SU-DHL-6 (cell line): ENCODE measurements at regions not wholly inside any gene's neighbourhood (a gene's known extent, or its start where the extent isn't known, plus 50 kb on each side); places are given as distances from the start of the nearest gene placed in this dataset.

Experiments used
- EZH2phosphoT487 ChIP-seq: fragments of 200-600 bp; sonication (generic), shearing (Covaris generic); conservative IDR thresholded peaks from 2 replicates; pipeline ENCODE4 v1.6.1; 2018; ENCODE audit warnings: mild to moderate bottlenecking, antibody characterized with exemption, low read length, moderate library complexity, mixed read lengths
- TF ChIP-seq, protein P1 (sequence below): fragments of 200-600 bp; sonication (generic); IDR thresholded peaks from one replicate; pipeline ENCODE4 v1.5.1; 2017; ENCODE audit warnings: antibody characterized with exemption, mild to moderate bottlenecking, low read length, moderate library complexity; ENCODE audit not compliant: insufficient read depth, poor library complexity, severe bottlenecking

DNA sequence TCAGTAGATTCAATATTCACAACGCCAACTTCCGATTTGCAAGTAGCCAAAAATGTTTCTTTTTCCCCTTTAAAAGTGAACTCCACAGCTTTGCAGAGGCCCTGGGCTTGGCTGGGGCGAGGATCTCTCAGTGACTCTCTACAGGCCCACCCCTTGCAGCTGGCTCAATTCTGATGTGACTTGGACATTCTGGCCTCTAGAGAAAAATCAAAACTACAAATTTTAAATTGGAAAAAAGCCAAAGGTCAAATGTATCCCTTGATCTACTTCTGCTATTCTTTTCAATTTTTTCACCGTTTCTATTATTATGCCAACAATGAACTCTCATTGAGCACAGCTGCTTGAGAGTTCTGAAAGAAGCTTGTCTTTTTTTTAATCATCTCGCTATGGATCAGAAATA lies 245.9 kb upstream of the HS3ST5 start:
- TF ChIP-seq, protein P1, sequence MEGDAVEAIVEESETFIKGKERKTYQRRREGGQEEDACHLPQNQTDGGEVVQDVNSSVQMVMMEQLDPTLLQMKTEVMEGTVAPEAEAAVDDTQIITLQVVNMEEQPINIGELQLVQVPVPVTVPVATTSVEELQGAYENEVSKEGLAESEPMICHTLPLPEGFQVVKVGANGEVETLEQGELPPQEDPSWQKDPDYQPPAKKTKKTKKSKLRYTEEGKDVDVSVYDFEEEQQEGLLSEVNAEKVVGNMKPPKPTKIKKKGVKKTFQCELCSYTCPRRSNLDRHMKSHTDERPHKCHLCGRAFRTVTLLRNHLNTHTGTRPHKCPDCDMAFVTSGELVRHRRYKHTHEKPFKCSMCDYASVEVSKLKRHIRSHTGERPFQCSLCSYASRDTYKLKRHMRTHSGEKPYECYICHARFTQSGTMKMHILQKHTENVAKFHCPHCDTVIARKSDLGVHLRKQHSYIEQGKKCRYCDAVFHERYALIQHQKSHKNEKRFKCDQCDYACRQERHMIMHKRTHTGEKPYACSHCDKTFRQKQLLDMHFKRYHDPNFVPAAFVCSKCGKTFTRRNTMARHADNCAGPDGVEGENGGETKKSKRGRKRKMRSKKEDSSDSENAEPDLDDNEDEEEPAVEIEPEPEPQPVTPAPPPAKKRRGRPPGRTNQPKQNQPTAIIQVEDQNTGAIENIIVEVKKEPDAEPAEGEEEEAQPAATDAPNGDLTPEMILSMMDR: no peak
- no peak for TF ChIP-seq EZH2phosphoT487
